ENCODE measurements at regions not wholly inside any gene's neighbourhood (a gene's known extent, or its start where the extent isn't known, plus 50 kb on each side); places are given as distances from the start of the nearest gene placed in this dataset.

DNA sequence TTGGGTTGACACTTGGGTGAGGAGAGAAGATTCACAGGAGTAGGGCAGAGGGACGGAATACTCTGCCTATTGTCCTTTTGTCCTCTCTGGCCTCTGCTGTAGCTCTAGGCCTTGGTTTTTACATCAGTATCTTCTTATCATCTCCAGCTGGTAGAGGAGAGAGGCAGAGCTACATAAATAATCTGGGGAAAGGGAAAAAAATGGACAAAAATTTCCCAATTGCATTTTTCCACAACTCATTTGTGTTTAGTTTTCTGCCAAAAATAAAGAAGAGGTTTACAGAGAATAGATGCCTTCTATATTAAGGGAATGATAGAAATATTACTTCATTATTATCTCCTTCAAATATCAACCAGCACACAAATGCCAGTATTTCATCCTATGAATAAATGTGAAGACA, 216.4 kb upstream of the P2RY1 start:
- no peaks in the 10 kb centered on the region for H3K79me2 ChIP-seq
- no peak overlapping the region for H3K27ac ChIP-seq
- no peaks in the 10 kb centered on the region for H3K36me3 ChIP-seq (replicated peaks; ENCODE audit: insufficient read depth, low read depth)
- DNase-seq (ENCODE audit: low spot score): no peak
- H4K20me1 ChIP-seq (ENCODE audit: insufficient read depth, poor library complexity, severe bottlenecking): no peaks in the 10 kb centered on the region
- H3K27me3 ChIP-seq: no peaks in the 10 kb centered on the region
- H3K4me1 ChIP-seq (ENCODE audit: insufficient read depth): peaks cover 7% of the 10 kb centered on the region
- H3K4me3 ChIP-seq: no peak overlapping the region
- no peak overlapping the region for H2AFZ ChIP-seq
- H3K9me2 ChIP-seq (replicated peaks; ENCODE audit: insufficient read depth): no peaks in the 10 kb centered on the region
- 100% methylated on average over 1 of the region's 1 CpG for WGBS (ENCODE audit: low lambda C conversion rate, missing lambda C conversion rate)
- H3K9me3 ChIP-seq (ENCODE audit: low read depth): no peaks in the 10 kb centered on the region
- H3K4me2 ChIP-seq: no peak overlapping the region
- TF ChIP-seq EZH2 (IDR thresholded peaks at IDR 0.05; ENCODE audit: borderline replicate concordance): no peak
- TF ChIP-seq EZH2phosphoT487 (IDR thresholded peaks at IDR 0.05; ENCODE audit: low read depth, severe bottlenecking, unreplicated experiment): no peak
- TF ChIP-seq, protein P1, sequence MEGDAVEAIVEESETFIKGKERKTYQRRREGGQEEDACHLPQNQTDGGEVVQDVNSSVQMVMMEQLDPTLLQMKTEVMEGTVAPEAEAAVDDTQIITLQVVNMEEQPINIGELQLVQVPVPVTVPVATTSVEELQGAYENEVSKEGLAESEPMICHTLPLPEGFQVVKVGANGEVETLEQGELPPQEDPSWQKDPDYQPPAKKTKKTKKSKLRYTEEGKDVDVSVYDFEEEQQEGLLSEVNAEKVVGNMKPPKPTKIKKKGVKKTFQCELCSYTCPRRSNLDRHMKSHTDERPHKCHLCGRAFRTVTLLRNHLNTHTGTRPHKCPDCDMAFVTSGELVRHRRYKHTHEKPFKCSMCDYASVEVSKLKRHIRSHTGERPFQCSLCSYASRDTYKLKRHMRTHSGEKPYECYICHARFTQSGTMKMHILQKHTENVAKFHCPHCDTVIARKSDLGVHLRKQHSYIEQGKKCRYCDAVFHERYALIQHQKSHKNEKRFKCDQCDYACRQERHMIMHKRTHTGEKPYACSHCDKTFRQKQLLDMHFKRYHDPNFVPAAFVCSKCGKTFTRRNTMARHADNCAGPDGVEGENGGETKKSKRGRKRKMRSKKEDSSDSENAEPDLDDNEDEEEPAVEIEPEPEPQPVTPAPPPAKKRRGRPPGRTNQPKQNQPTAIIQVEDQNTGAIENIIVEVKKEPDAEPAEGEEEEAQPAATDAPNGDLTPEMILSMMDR (IDR thresholded peaks at IDR 0.05; ENCODE audit: poor library complexity): no peak

DNA sequence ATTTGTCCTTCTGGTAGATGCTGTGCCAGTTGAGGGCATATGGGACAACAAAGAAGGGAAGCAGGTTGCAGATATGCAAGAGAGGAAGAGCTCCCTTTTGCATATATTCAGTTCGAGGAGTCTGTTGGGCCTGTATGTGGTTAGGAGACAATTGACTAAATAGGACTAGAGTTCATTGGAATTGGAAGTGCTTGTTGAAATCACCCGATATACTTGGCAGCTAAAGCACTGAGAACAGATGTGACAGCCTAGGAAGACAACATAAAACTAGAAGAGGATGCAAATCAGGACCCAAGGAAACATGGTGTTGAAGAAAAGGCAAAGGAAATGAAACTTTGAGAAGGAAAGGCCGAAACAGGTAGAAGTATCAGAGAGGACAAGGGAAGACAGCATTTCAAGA, 215.2 kb upstream of the P2RY1 start:
- no peaks in the 10 kb centered on the region for H3K9me3 ChIP-seq (ENCODE audit: low read depth)
- H3K36me3 ChIP-seq (replicated peaks; ENCODE audit: insufficient read depth, low read depth): no peaks in the 10 kb centered on the region
- H3K4me1 ChIP-seq (ENCODE audit: insufficient read depth): peaks cover 7% of the 10 kb centered on the region
- no peak overlapping the region for H3K4me3 ChIP-seq
- 98% methylated on average over 3 of the region's 3 CpGs for WGBS (ENCODE audit: low lambda C conversion rate, missing lambda C conversion rate)
- H4K20me1 ChIP-seq (ENCODE audit: insufficient read depth, poor library complexity, severe bottlenecking): no peaks in the 10 kb centered on the region
- H3K9me2 ChIP-seq (replicated peaks; ENCODE audit: insufficient read depth): no peaks in the 10 kb centered on the region
- TF ChIP-seq, protein P1 (IDR thresholded peaks at IDR 0.05; ENCODE audit: poor library complexity): no peak
- TF ChIP-seq EZH2phosphoT487 (IDR thresholded peaks at IDR 0.05; ENCODE audit: low read depth, severe bottlenecking, unreplicated experiment): no peak
- no peak for TF ChIP-seq EZH2 (IDR thresholded peaks at IDR 0.05; ENCODE audit: borderline replicate concordance)
- H3K79me2 ChIP-seq: no peaks in the 10 kb centered on the region
- no peak overlapping the region for H3K4me2 ChIP-seq
- no peak overlapping the region for H2AFZ ChIP-seq
- no peaks in the 10 kb centered on the region for H3K27me3 ChIP-seq
- H3K27ac ChIP-seq: no peak overlapping the region
- DNase-seq (ENCODE audit: low spot score): no peak

DNA sequence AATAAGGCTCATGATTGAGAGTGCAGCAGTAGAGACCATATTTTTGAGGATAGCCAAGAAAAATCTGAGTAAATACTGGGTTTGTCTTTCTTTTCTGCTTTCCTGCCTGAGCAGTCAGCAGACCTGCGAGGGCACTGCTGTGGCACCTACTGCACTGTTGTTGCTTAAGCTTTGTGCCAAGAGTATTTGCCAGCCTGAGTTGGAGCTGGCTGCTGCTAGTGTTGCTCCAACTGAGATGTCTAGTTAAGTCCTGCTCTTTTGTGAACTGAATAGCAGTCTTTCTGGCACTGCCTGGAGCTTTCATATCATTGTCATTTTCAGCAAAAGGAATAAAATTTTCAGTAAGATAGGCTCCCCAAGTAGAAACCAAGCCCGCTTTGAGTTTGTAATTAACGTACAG, 214.5 kb upstream of the P2RY1 start:
- Histone ChIP-seq H3K27ac (no peak overlapping the region), H3K4me3 (no peak overlapping the region), H4K20me1 (ENCODE audit: insufficient read depth, poor library complexity, severe bottlenecking) (no peaks in the 10 kb centered on the region), H3K9me2 (replicated peaks; ENCODE audit: insufficient read depth) (no peaks in the 10 kb centered on the region), H3K36me3 (replicated peaks; ENCODE audit: insufficient read depth, low read depth) (no peaks in the 10 kb centered on the region), H2AFZ (no peak overlapping the region), H3K4me2 (no peak overlapping the region), H3K9me3 (ENCODE audit: low read depth) (no peaks in the 10 kb centered on the region), H3K27me3 (no peaks in the 10 kb centered on the region), H3K79me2 (no peaks in the 10 kb centered on the region), H3K4me1 (ENCODE audit: insufficient read depth) (peaks cover 7% of the 10 kb centered on the region)
- 95% methylated on average over 3 of the region's 3 CpGs for WGBS (ENCODE audit: low lambda C conversion rate, missing lambda C conversion rate)
- TF ChIP-seq EZH2phosphoT487 (IDR thresholded peaks at IDR 0.05; ENCODE audit: low read depth, severe bottlenecking, unreplicated experiment): no peak
- DNase-seq (ENCODE audit: low spot score): no peak

DNA sequence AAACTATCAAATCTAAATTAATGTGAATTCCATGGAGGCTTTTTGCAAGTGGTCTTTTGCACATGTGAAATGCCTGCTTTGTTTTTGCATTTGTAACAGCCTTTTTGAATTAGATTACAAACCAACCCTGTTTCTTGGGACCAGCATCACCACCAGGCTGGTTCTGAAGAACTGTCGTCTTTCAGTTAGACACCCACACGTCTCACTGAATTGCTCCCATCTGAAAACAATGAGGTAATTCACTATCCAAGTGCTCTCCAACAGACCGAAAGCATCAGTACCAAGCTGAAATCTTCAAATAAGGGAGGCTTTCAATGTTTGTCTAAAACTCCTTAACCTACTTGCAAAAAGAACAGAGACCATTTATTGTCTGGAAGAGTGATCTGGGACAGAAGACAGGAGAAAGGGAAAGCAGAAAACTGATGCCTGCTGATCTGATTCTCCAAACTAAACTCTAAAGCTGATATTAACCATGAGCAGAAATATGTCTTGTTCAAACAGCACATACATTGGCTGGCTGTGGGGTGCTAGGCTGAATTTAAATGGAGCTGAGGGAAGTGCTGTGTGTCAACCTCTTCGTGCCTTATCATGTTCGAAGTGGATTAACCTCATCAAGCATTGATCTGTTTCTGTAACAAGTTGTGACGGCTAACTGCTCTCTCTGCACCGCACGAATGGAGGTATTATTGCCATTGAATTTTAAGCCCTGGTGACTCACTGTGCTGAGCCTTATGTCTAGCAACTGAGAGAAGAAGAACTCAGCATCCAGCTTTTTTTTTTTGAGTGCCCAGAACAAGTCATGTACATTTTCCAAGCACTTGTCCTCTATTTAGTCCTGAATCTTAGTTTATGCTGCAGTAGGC, 213.7 kb upstream of the P2RY1 start:
- Histone ChIP-seq H3K4me3 (no peak overlapping the region), H3K79me2 (no peaks in the 10 kb centered on the region), H3K36me3 (replicated peaks; ENCODE audit: insufficient read depth, low read depth) (no peaks in the 10 kb centered on the region), H4K20me1 (ENCODE audit: insufficient read depth, poor library complexity, severe bottlenecking) (no peaks in the 10 kb centered on the region), H3K4me2 (peak overlapping the region; percentile 53), H3K9me3 (ENCODE audit: low read depth) (no peaks in the 10 kb centered on the region), H3K9me2 (replicated peaks; ENCODE audit: insufficient read depth) (no peaks in the 10 kb centered on the region), H3K4me1 (ENCODE audit: insufficient read depth) (peaks cover 7% of the 10 kb centered on the region), H3K27me3 (no peaks in the 10 kb centered on the region), H3K27ac (no peak overlapping the region), H2AFZ (no peak overlapping the region)
- DNase-seq (ENCODE audit: low spot score): peak; percentile 19
- TF ChIP-seq EZH2phosphoT487 (IDR thresholded peaks at IDR 0.05; ENCODE audit: low read depth, severe bottlenecking, unreplicated experiment): no peak
- TF ChIP-seq, protein P1 (IDR thresholded peaks at IDR 0.05; ENCODE audit: poor library complexity): no peak
- no peak for TF ChIP-seq EZH2 (IDR thresholded peaks at IDR 0.05; ENCODE audit: borderline replicate concordance)
- 44% methylated on average over 8 of the region's 8 CpGs for WGBS (ENCODE audit: low lambda C conversion rate, missing lambda C conversion rate)

All from hepatocyte (in vitro differentiated cells).